ENCODE measurements at regions not wholly inside any gene's neighbourhood (a gene's known extent, or its start where the extent isn't known, plus 50 kb on each side); places are given as distances from the start of the nearest gene placed in this dataset.

- no peak for DNase-seq (ENCODE audit: low read depth)
- no peak overlapping the region for H3K4me3 ChIP-seq (ENCODE audit: control insufficient read depth, low read depth, low read length)
- TF ChIP-seq CTCF (IDR thresholded peaks at IDR 0.05; ENCODE audit: control insufficient read depth, insufficient read depth, low read depth, low read length, missing control alignments), result no peak
Observed at GRCh38 chr1:172810480-172811175, 151.7 kb downstream of the FASLG start.

- H3K4me3 ChIP-seq (ENCODE audit: control insufficient read depth, low read depth, low read length), result no peak overlapping the region
- TF ChIP-seq CTCF (IDR thresholded peaks at IDR 0.05; ENCODE audit: control insufficient read depth, insufficient read depth, low read depth, low read length, missing control alignments), result no peak
- no peak for DNase-seq (ENCODE audit: low read depth)
Observed at GRCh38 chr1:172811694-172812093, 152.8 kb downstream of the FASLG start.

GRCh38 chr1:172812118-172812517, 153.2 kb downstream of the FASLG start:
- DNase-seq (ENCODE audit: low read depth), result no peak
- no peak for TF ChIP-seq CTCF (IDR thresholded peaks at IDR 0.05; ENCODE audit: control insufficient read depth, insufficient read depth, low read depth, low read length, missing control alignments)

GRCh38 chr1:172813330-172813729, 154.4 kb downstream of the FASLG start:
- DNase-seq (ENCODE audit: low read depth), result no peak
- no peak for TF ChIP-seq CTCF (IDR thresholded peaks at IDR 0.05; ENCODE audit: control insufficient read depth, insufficient read depth, low read depth, low read length, missing control alignments)
- no peak overlapping the region for H3K4me3 ChIP-seq (ENCODE audit: control insufficient read depth, low read depth, low read length)

More at GRCh38 chr1:172812118-172812517, 153.2 kb downstream of the FASLG start:
- no peak overlapping the region for H3K4me3 ChIP-seq (ENCODE audit: control insufficient read depth, low read depth, low read length)

GRCh38 chr1:172814428-172814827, 155.5 kb downstream of the FASLG start:
- no peak overlapping the region for H3K4me3 ChIP-seq (ENCODE audit: control insufficient read depth, low read depth, low read length)
- no peak for TF ChIP-seq CTCF (IDR thresholded peaks at IDR 0.05; ENCODE audit: control insufficient read depth, insufficient read depth, low read depth, low read length, missing control alignments)
- no peak for DNase-seq (ENCODE audit: low read depth)

- no peak overlapping the region for H3K4me3 ChIP-seq (ENCODE audit: control insufficient read depth, low read depth, low read length)
- TF ChIP-seq CTCF (IDR thresholded peaks at IDR 0.05; ENCODE audit: control insufficient read depth, insufficient read depth, low read depth, low read length, missing control alignments), result no peak
Observed at GRCh38 chr1:172815740-172816139, 156.8 kb downstream of the FASLG start.

More at GRCh38 chr1:172815740-172816139, 156.8 kb downstream of the FASLG start:
- DNase-seq (ENCODE audit: low read depth), result no peak
